ENCODE measurements at regions not wholly inside any gene's neighbourhood (a gene's known extent, or its start where the extent isn't known, plus 50 kb on each side); places are given as distances from the start of the nearest gene placed in this dataset.

DNA sequence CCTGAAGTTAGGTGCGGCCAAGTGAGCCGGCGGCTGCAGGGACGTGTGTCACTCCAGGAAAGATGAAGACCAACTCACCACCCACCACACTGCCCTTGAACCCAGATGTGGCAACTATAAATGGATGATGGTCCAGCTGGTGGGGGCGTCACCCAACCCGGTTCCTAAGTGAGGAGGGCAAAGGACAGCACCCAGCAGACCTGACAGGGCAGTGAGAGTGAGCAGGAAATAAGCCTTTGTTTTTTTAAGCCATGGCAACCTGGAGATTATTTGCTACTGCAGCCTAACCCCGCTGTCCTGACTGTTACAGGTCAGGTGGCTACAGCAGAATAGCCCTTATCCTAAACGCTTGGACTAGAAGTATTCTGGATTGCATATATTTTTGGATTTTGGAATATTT lies 228.9 kb downstream of the CTTN start:
- DNase-seq (ENCODE audit: low read depth, low spot score): no peak

DNA sequence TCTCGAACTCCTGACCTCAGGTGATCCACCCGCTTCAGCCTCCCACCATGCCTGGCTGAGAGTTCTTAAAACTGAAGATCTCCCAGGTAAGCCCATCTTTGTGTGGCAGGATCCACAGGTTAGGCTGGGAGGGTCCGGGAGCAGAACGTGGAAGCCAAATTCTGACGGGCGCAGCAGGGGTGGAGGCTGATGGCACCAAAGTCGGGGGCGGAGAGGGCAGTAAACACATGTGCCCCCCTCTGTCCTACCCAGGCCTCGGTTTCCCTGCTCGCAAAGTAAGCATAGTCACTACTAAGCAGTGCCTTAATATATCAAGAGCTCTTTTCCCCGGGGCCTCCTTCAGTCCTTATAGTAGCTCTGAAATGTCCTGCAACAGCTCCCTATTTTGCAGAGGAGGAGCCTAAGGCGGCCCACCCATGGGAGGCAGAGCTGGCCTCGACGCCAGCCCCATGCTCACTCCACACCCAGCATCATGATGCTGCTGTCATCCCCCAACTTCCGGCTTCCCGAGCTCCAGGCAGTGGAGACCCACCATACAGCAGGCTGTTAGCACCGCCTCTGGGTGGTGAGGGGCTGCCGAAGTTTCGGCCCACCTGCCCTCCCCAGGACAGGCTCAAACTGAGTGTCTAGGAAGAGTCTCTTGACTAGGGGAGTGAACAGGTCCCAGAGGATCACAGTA lies 230.0 kb downstream of the CTTN start:
- DNase-seq (ENCODE audit: low read depth, low spot score): no peak

DNA sequence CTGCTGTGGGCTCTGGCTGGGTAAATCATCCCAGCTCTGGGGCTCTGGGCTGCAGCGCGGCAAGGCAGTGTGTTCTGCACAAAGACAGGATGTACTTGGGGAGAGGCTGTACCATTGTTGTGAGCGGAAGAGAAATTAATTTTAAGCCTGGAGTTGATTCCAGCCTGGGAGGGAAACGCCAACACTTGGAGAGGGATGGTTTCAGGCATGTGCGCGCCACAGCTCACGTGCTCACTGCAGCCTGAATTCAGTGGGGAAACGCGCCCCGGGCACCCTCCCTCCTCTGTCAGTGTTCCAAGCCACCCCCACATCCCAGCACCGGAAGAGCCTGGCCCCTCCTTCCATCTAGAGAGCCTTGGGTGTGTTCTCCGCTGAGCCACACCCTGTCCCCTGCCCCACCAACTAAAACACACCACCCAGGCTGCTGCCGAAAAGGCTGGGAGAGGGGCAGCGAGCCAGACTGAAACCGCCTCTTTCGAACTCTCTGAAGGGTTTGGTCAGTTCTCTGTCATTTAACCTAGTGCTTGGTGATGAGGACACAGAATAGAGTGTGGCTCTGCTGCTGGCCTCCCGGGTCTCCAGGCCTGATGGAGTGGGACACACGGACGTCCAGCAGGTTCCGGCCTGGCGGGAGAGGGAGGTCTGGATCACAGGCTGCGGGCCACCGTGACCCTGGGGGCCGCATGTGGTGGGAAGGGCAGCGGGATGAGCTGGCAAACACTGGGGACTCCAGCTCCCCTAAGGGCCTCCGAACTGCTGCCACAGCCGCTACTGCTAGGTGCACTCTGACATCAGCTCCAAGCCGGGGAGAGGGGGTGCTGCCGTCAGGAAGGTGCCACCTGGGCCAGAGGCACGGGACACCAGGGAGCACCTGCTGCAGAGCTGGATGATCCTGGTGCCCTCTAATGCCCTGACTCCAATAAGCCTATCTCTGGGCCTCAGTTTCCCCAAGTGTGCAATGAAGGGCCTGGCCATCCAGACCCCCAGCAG lies 230.8 kb downstream of the CTTN start:
- DNase-seq (ENCODE audit: low read depth, low spot score): no peak

GRCh38 chr11:70630068-70630467 lies 231.7 kb downstream of the CTTN start:
- no peak for DNase-seq (ENCODE audit: low read depth, low spot score)

GRCh38 chr11:70630816-70631623 lies 232.7 kb downstream of the CTTN start:
- no peak for DNase-seq (ENCODE audit: low read depth, low spot score)

- DNase-seq (ENCODE audit: low read depth, low spot score): no peak
Observed at GRCh38 chr11:70631624-70632047, 233.3 kb downstream of the CTTN start.

GRCh38 chr11:70633610-70634009 lies 235.3 kb downstream of the CTTN start:
- no peak for DNase-seq (ENCODE audit: low read depth, low spot score)

DNA sequence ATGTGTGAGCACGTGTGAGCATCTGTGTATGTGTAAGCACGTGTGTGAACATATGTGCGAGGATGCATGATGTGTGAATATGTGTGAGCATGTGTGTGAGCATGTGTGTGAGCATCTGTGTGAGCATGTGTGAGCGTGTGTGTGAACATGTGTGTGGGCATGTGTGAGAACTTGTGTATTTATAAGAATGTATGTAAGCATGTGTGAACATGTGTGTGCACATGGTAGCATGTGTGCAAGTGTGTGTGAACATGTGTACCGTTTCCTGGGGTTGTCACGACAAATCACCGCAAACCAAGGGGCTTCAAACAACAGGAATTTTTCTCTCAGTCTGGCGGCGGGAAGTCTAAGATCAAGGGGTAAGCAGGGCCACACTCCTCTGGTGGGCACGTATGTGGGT lies 238.3 kb downstream of the CTTN start:
- DNase-seq (ENCODE audit: low read depth, low spot score): no peak

- no peak for DNase-seq (ENCODE audit: low read depth, low spot score)
Observed at GRCh38 chr11:70637186-70637800, 239.0 kb downstream of the CTTN start.

DNA sequence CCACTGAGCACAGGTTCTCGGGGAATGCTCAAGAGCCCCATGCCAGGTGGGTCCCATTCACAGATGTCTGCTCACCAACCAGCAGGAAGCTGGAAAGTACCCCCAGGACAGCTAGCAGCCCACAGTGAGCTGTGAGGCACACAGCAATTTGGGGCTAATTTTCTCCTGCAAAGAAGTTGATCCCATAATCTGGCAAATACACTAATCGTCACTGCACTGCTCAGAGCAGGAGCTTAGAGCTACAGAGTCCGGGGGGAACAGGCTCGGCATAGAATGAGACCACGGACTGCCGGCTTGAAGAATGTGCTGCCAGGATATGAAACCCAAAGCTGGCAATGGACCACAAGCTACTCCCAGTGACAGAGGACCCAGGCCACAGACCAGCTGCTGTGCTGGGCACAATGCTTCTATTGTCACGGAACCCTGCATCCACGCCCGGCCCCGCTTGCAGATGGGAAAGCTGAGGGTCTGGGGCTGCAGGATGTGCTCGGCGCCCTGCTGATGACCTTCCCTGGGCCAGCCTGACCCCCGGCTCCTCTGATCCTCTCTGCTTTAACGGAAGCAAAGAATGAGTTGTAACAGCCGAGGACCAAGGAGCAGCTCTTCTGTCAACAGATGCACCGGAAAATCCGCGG lies 239.7 kb downstream of the CTTN start:
- no peak for DNase-seq (ENCODE audit: low read depth, low spot score)

- DNase-seq (ENCODE audit: low read depth, low spot score): no peak
Observed at GRCh38 chr11:70640408-70640807, 242.1 kb downstream of the CTTN start.

DNA sequence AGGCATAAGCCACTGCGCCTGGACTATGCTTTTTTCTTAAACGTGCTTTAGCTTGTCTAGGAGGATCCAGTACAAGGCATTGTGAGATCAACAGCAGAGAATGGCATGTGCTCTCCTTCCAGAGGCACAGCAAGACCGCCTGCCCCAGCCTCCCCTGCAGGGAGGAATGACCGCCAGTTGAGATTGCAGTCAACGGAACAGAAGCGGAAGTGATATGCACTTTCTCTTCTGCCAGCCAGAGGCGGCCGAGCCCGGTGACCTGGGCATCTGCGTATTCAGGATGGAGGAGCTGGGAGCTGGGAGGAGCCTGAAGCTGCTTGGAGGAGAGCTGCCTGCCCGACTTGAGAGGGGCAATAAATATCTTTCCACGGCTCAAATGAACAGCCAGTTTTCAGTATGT lies 243.0 kb downstream of the CTTN start:
- DNase-seq (ENCODE audit: low read depth, low spot score): no peak

DNA sequence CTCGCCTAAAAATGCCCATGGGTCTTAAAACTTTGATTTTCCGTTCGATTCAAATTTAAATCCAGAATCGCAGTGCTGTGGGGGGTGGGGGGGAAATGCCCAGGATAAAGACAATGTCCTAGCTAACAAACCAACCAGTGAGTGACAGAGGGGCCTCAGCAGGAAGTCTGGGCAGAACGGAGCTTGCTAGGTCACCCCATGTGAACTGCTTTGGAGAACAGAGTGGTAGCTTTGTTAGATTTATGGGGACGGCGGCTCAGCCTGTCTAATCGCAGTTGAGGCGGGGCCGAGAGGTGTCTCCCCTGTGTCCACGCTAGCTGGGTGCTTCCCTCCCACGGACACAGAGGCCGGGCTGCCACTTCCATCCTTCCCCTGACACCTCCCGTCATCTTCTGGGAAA lies 243.9 kb downstream of the CTTN start:
- DNase-seq (ENCODE audit: low read depth, low spot score): no peak

- DNase-seq (ENCODE audit: low read depth, low spot score): no peak
Observed at GRCh38 chr11:70643642-70644041, 245.3 kb downstream of the CTTN start.

GRCh38 chr11:70644343-70645060 lies 246.2 kb downstream of the CTTN start:
- no peak for DNase-seq (ENCODE audit: low read depth, low spot score)

- DNase-seq (ENCODE audit: low read depth, low spot score): no peak
Observed at GRCh38 chr11:70645537-70645936, 247.2 kb downstream of the CTTN start.

DNA sequence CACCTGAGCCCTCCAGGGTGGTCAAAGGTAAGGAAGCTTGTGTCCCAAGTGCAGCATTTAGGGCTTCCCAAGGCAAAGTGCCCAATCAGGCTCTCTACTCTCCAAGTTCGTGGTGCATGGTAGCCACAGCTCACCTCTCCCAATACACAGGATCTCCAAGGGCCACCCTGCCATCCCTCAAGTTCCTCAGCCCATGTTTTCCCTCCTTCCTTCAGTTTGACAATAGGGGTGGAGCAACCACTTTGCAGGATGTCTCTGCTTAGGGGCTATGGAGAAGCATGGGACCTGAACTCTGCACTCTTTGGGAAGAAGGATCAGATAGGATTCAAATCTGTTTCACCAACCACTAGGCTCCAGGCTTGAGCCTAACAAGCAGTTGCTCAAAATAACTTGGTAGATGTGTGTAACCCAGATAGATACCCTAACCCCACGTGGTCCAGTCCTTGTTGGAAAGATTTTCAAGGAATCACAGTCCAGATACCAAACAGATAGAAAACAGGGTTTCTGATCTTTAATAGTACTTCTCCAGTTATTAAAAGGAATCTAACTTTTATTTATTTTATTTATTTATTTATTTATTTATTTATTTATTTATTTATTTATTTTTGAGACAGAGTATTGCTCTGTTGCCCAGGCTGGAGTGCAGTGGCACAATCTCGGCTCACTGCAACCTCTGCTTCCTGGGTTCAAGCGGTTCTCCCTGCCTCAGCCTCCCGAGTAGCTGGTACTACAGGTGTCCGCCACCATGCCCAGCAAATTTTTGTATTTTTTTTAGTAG lies 248.1 kb downstream of the CTTN start:
- no peak for DNase-seq (ENCODE audit: low read depth, low spot score)

DNA sequence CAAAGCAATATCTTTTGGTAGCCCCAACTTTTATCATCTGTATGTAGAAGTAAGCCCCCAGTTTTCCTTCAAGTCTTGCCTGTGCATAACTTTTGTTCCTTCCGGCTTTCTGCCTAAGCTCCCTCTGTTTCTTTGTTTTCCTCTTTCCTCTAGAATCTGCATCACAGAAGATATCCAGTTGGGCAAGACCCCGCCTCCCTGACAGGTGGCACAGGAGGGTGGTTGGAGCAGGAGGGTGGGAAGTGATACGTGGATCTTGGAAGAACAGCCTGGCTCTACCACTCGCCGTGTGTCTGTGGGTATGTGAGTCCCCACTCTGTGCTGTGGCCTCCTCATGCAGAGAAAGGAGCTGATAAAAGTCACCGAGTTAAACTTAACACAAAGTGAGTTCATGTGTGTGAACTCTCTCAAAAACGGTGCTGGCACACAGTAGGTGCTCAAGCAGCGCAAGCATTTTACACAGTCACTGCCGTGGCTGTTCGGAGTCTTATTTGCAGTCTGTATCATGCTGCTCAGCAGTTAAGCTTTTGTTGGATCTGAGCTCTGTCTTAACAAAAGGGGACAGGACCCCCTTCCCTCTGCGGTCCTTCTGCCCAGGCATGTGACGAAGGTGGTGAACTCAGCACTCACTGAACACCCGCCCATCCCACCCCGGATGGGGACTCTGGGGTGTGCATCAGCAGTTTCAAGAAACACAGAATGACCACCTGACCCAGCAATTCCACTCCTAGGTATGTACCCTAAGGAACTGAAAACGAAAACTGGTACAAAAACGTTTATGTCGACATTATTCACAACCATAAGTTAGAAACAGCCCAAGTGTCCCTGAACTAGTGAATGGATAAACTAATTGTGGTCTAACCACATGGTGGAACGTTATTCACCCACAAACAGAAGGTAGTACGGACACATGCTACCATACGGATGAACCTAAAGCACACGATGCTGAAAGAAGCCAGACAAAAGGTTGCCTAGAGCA lies 249.1 kb downstream of the CTTN start:
- DNase-seq (ENCODE audit: low read depth, low spot score): no peak
